KMS-11 (cell line): ENCODE measurements at regions not wholly inside any gene's neighbourhood (a gene's known extent, or its start where the extent isn't known, plus 50 kb on each side); places are given as distances from the start of the nearest gene placed in this dataset.

Experiments used
- H2AFZ ChIP-seq: fragments of 200-600 bp; sonication (generic); 2 replicates; pipeline ENCODE4 v1.6.1; 2016; ENCODE audit warnings: antibody characterized with exemption, mixed run types, low read depth
- H3K27ac ChIP-seq: fragments of 200-600 bp; sonication (generic); 2 replicates; pipeline ENCODE4 v1.6.1; 2016; ENCODE audit warnings: mild to moderate bottlenecking, mixed run types
- H3K27me3 ChIP-seq: fragments of 200-600 bp; sonication (generic); 2 replicates; pipeline ENCODE4 v1.6.1; 2017; ENCODE audit warnings: mild to moderate bottlenecking, low read depth, mixed run types, moderate library complexity; ENCODE audit not compliant: insufficient read depth
- H3K36me3 ChIP-seq: fragments of 200-600 bp; sonication (generic); 2 replicates; pipeline ENCODE4 v1.6.1; 2017; ENCODE audit warnings: mild to moderate bottlenecking, mixed run types; ENCODE audit not compliant: insufficient read depth
- H3K4me1 ChIP-seq: fragments of 200-600 bp; sonication (generic); 2 replicates; pipeline ENCODE4 v1.6.1; 2016; ENCODE audit warnings: mild to moderate bottlenecking, low read depth, mixed run types; ENCODE audit not compliant: poor library complexity, severe bottlenecking
- H3K4me2 ChIP-seq: fragments of 200-600 bp; sonication (generic); 2 replicates; pipeline ENCODE4 v1.7.0; 2016; ENCODE audit warnings: mild to moderate bottlenecking, mixed run types
- H3K4me3 ChIP-seq: fragments of 200-600 bp; sonication (generic); IDR thresholded peaks from 2 replicates; pipeline ENCODE4 v1.6.1; 2017; ENCODE audit warnings: low read depth, low read length, mixed read lengths; ENCODE audit not compliant: insufficient read depth
- H3K79me2 ChIP-seq: fragments of 200-600 bp; sonication (generic); 2 replicates; pipeline ENCODE4 v1.6.1; 2016; ENCODE audit warnings: low read depth, mixed run types; ENCODE audit not compliant: insufficient read depth
- H3K9ac ChIP-seq: fragments of 200-600 bp; sonication (generic); 2 replicates; pipeline ENCODE4 v1.6.1; 2016; ENCODE audit warnings: mild to moderate bottlenecking, mixed run types
- H4K20me1 ChIP-seq: fragments of 200-600 bp; sonication (generic); 2 replicates; pipeline ENCODE4 v1.6.1; 2016; ENCODE audit warnings: mild to moderate bottlenecking, mixed run types; ENCODE audit not compliant: insufficient read depth
- TF ChIP-seq, protein P1 (sequence below): fragments of 200-600 bp; sonication (generic); conservative IDR thresholded peaks from 2 replicates; pipeline ENCODE4 v1.6.1; 2017; ENCODE audit warnings: low read depth, mild to moderate bottlenecking, antibody characterized with exemption, low read length, moderate library complexity, mixed read lengths

DNA sequence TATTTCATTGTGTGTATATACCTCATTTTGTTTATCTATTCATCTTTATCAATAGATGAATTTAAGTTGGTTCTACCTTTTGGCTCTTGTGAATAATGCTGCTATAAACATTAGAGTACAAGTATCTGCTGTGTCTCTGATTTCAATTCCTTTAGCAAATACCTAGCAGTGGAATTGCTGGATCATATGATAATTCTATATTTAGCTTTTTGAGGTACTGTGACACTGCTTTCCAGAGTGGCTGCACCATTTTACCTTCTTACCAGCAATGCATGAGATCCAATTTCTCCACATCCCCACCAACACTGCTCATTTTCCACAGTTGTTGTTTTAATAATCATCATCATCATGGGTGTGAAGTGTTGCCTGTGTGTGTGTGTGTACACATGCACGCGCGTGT, 182.3 kb downstream of the MBOAT1 start:
- no peak overlapping the region for H2AFZ ChIP-seq
- H4K20me1 ChIP-seq, result no peaks in the 10 kb centered on the region
- H3K27ac ChIP-seq, result no peak overlapping the region
- no peak overlapping the region for H3K4me2 ChIP-seq
- no peaks in the 10 kb centered on the region for H3K36me3 ChIP-seq
- no peaks in the 10 kb centered on the region for H3K27me3 ChIP-seq
- H3K9ac ChIP-seq, result no peak overlapping the region
- H3K4me3 ChIP-seq, result no peak overlapping the region
- no peaks in the 10 kb centered on the region for H3K79me2 ChIP-seq
- H3K4me1 ChIP-seq, result no peaks in the 10 kb centered on the region
- TF ChIP-seq, protein P1, sequence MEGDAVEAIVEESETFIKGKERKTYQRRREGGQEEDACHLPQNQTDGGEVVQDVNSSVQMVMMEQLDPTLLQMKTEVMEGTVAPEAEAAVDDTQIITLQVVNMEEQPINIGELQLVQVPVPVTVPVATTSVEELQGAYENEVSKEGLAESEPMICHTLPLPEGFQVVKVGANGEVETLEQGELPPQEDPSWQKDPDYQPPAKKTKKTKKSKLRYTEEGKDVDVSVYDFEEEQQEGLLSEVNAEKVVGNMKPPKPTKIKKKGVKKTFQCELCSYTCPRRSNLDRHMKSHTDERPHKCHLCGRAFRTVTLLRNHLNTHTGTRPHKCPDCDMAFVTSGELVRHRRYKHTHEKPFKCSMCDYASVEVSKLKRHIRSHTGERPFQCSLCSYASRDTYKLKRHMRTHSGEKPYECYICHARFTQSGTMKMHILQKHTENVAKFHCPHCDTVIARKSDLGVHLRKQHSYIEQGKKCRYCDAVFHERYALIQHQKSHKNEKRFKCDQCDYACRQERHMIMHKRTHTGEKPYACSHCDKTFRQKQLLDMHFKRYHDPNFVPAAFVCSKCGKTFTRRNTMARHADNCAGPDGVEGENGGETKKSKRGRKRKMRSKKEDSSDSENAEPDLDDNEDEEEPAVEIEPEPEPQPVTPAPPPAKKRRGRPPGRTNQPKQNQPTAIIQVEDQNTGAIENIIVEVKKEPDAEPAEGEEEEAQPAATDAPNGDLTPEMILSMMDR, result no peak

DNA sequence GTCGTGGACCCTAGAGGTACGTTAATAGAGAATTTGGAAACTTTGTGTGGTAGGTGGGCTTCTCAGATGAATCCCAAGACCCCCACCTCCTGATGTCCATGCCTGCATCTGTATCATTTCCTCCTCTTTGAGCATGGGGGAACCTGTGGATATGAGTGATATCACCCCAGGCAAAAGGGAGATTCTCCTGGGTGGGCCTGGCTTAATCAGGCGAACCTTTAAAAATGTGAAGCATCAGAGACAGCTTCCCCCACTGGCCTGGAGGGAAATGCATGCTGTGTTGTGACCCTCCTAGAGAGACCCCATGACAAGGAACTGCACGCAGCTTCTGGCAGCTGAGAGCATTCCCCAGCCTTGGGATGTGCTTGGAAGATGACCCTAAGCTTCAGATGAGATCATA, 180.9 kb downstream of the MBOAT1 start:
- Histone ChIP-seq H3K4me2 (no peak overlapping the region), H3K27ac (no peak overlapping the region), H2AFZ (no peak overlapping the region), H3K4me3 (no peak overlapping the region), H3K79me2 (no peaks in the 10 kb centered on the region), H3K27me3 (no peaks in the 10 kb centered on the region), H3K36me3 (no peaks in the 10 kb centered on the region), H3K9ac (no peak overlapping the region), H3K4me1 (no peaks in the 10 kb centered on the region), H4K20me1 (no peaks in the 10 kb centered on the region)
- TF ChIP-seq, protein P1, result no peak

DNA sequence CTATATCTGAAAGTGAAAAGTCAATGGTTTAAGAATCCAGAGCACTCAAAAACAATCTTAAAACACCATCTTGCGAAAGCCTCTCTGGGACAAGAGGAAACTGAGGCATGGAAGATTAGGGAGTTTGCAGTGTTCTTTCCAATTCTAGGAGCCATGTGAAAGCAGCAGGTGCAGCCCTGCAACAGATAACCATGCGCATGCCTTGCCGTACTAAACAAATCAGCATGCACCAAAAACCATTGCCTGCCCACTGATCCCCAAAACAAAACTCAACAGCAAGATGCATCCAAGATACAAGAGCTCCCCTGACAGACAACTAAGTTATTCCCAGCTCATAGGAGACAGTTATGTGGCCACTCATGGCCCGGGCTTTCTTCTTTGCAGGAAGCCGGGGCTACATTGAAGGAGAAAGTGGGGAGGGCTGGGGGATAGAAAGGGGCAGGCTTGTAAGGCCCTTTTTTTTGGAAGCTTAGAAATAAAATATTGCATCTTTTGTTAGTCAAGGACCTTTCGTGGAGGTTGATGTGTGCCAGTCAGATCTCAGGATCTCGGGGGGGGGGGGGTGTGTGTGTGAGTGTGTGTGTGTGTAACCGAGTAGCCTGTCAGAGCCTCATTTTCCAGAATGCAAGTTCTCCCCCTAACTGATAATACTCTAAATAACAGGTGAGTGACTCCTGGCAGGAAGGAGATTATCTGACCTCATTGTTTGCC, 178.4 kb downstream of the MBOAT1 start:
- Histone ChIP-seq H3K4me3 (no peak overlapping the region), H3K79me2 (no peaks in the 10 kb centered on the region), H3K27ac (no peak overlapping the region), H4K20me1 (no peaks in the 10 kb centered on the region), H3K9ac (no peak overlapping the region), H3K4me2 (no peak overlapping the region), H2AFZ (no peak overlapping the region), H3K36me3 (no peaks in the 10 kb centered on the region), H3K27me3 (no peaks in the 10 kb centered on the region), H3K4me1 (no peaks in the 10 kb centered on the region)
- TF ChIP-seq, protein P1, result no peak

DNA sequence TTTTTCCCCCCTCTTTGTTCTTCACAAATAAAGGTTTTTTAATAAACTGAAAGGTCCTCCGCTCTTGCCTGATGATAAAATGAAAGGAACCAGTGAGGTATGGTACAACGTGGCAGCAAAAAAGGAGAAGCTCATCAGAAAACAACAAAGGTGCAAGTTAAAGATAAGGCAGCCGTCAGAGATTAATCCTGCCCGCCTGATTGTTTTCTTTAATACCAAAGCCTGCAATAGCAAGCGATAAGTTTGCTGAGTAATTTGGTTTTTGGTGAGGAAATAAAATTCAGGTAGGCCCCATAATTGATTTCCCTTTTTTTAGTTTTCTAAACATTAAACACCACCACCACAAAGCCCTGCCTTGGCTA, 177.9 kb downstream of the MBOAT1 start:
- Histone ChIP-seq H4K20me1 (no peaks in the 10 kb centered on the region), H3K4me1 (no peaks in the 10 kb centered on the region), H3K4me2 (no peak overlapping the region), H3K36me3 (no peaks in the 10 kb centered on the region), H3K27me3 (no peaks in the 10 kb centered on the region), H3K4me3 (no peak overlapping the region), H3K9ac (no peak overlapping the region), H3K79me2 (no peaks in the 10 kb centered on the region), H2AFZ (no peak overlapping the region), H3K27ac (no peak overlapping the region)
- TF ChIP-seq, protein P1, result no peak
